H9 (cell line): ENCODE measurements at regions not wholly inside any gene's neighbourhood (a gene's known extent, or its start where the extent isn't known, plus 50 kb on each side); places are given as distances from the start of the nearest gene placed in this dataset.

Experiments used
- DNase-seq: peaks from one replicate; pipeline ENCODE4 v3.0.0-alpha.2; 2017
- H2AFZ ChIP-seq: one replicate; pipeline ENCODE4 v1.6.1; 2013; ENCODE audit warnings: mild to moderate bottlenecking, low read length, control low read depth, moderate library complexity
- H2AK5ac ChIP-seq: 2 replicates; pipeline ENCODE4 v1.6.1; 2013; ENCODE audit warnings: low read length, control low read depth, mixed read lengths; ENCODE audit not compliant: insufficient read length
- H2BK120ac ChIP-seq: one replicate; pipeline ENCODE4 v1.6.1; 2013; ENCODE audit warnings: low read depth, mild to moderate bottlenecking, low read length, control low read depth, inconsistent platforms; ENCODE audit not compliant: poor library complexity, severe bottlenecking
- H2BK12ac ChIP-seq: 2 replicates; pipeline ENCODE4 v1.6.1; 2013; ENCODE audit warnings: low read length, control low read depth, mixed read lengths, low read depth; ENCODE audit not compliant: insufficient read length
- H2BK15ac ChIP-seq: 2 replicates; pipeline ENCODE4 v1.6.1; 2013; ENCODE audit warnings: low read depth, low read length, control low read depth
- H2BK20ac ChIP-seq: one replicate; pipeline ENCODE4 v1.6.1; 2013; ENCODE audit warnings: low read depth, mild to moderate bottlenecking, low read length, control low read depth, inconsistent platforms; ENCODE audit not compliant: poor library complexity, severe bottlenecking
- H2BK5ac ChIP-seq: 2 replicates; pipeline ENCODE4 v1.6.1; 2013; ENCODE audit warnings: low read length, control low read depth, mixed read lengths; ENCODE audit not compliant: insufficient read length
- H3K14ac ChIP-seq: 2 replicates; pipeline ENCODE4 v1.6.1; 2013; ENCODE audit warnings: low read length, control low read depth; ENCODE audit not compliant: insufficient read depth
- H3K18ac ChIP-seq: 2 replicates; pipeline ENCODE4 v1.6.1; 2013; ENCODE audit warnings: low read depth, mild to moderate bottlenecking, mixed read lengths, low read length, control low read depth; ENCODE audit not compliant: insufficient read length
- H3K23ac ChIP-seq: 2 replicates; pipeline ENCODE4 v1.6.1; 2013; ENCODE audit warnings: low read length, control low read depth, mixed read lengths, low read depth; ENCODE audit not compliant: insufficient read length
- H3K23me2 ChIP-seq: 2 replicates; pipeline ENCODE4 v1.6.1; 2013; ENCODE audit warnings: low read depth, mild to moderate bottlenecking, mixed read lengths, low read length, control low read depth; ENCODE audit not compliant: insufficient read length, poor library complexity, severe bottlenecking
- H3K27ac ChIP-seq: 2 replicates; pipeline ENCODE4 v1.5.1; 2013; ENCODE audit warnings: low read length, control low read depth, mixed read lengths, low read depth; ENCODE audit not compliant: insufficient read length
- H3K27me3 ChIP-seq: 2 replicates; pipeline ENCODE4 v1.6.1; 2013; ENCODE audit warnings: low read length, control low read depth, inconsistent platforms; ENCODE audit not compliant: insufficient read depth
- H3K4ac ChIP-seq: 2 replicates; pipeline ENCODE4 v1.6.1; 2013; ENCODE audit warnings: low read depth, mild to moderate bottlenecking, control low read depth, inconsistent platforms, low read length, moderate library complexity
- H3K4me1 ChIP-seq: 2 replicates; pipeline ENCODE4 v1.6.1; 2013; ENCODE audit warnings: low read length, control low read depth, inconsistent platforms; ENCODE audit not compliant: insufficient read depth
- H3K4me2 ChIP-seq: 2 replicates; pipeline ENCODE4 v1.6.1; 2013; ENCODE audit warnings: low read length, control low read depth, mixed read lengths; ENCODE audit not compliant: insufficient read length, insufficient read depth
- H3K56ac ChIP-seq: 2 replicates; pipeline ENCODE4 v1.6.1; 2013; ENCODE audit warnings: low read depth, mild to moderate bottlenecking, mixed read lengths, low read length, control low read depth; ENCODE audit not compliant: insufficient read length
- H3K79me1 ChIP-seq: 2 replicates; pipeline ENCODE4 v1.6.1; 2013; ENCODE audit warnings: low read depth, mild to moderate bottlenecking, moderate library complexity, low read length, control low read depth, inconsistent platforms; ENCODE audit not compliant: insufficient read depth, poor library complexity, severe bottlenecking
- H3K79me2 ChIP-seq: 2 replicates; pipeline ENCODE4 v1.6.1; 2013; ENCODE audit warnings: low read length, control low read depth, inconsistent platforms; ENCODE audit not compliant: insufficient read depth
- H3K9ac ChIP-seq: 2 replicates; pipeline ENCODE4 v1.6.1; 2013; ENCODE audit warnings: low read length, control low read depth, mixed read lengths; ENCODE audit not compliant: insufficient read length; ENCODE audit errors: extremely low read depth
- H3K9me3 ChIP-seq: one replicate; pipeline ENCODE4 v1.6.1; 2013; ENCODE audit warnings: low read depth, low read length, inconsistent platforms; ENCODE audit not compliant: control insufficient read depth
- H3T11ph ChIP-seq: one replicate; pipeline ENCODE4 v1.6.1; 2013; ENCODE audit warnings: mild to moderate bottlenecking, low read length, control low read depth, inconsistent platforms
- H4K20me1 ChIP-seq: one replicate; pipeline ENCODE4 v1.6.1; 2013; ENCODE audit not compliant: control insufficient read depth, insufficient read length, insufficient read depth
- H4K5ac ChIP-seq: 2 replicates; pipeline ENCODE4 v1.6.1; 2013; ENCODE audit warnings: low read depth, mild to moderate bottlenecking, mixed read lengths, low read length, control low read depth; ENCODE audit not compliant: insufficient read length
- H4K8ac ChIP-seq: replicated peaks from 2 replicates; pipeline ENCODE4 v1.6.1; 2013; ENCODE audit warnings: low read length, control low read depth, mixed read lengths, low read depth; ENCODE audit not compliant: insufficient read length
- H4K91ac ChIP-seq: 2 replicates; pipeline ENCODE4 v1.6.1; 2013; ENCODE audit warnings: low read depth, mild to moderate bottlenecking, moderate library complexity, mixed read lengths, low read length, control low read depth; ENCODE audit not compliant: insufficient read length
- H3K27ac Mint-ChIP-seq, 3 experiments: 2 replicates in 2 of 3; 3 replicates in 1 of 3; pipeline ENCODE4 v1.8.0; 2020 to 2021; ENCODE audit warnings: mixed read lengths in 3 of 3, mild to moderate bottlenecking in 1 of 3, moderate library complexity in 1 of 3
- H3K27me3 Mint-ChIP-seq: 2 replicates; pipeline ENCODE4 v1.8.0; 2021; ENCODE audit warnings: low read depth, mild to moderate bottlenecking, moderate library complexity, mixed read lengths
- H3K36me3 Mint-ChIP-seq, 3 experiments: 2 replicates in 2 of 3; 3 replicates in 1 of 3; pipeline ENCODE4 v1.8.0; 2020 to 2021; ENCODE audit warnings: low read depth in 3 of 3, mixed read lengths in 3 of 3; ENCODE audit not compliant: insufficient read depth in 1 of 3
- H3K4me1 Mint-ChIP-seq, 2 experiments: 2 replicates each; pipeline ENCODE4 v1.8.0; 2020; ENCODE audit warnings: mixed read lengths in 2 of 2
- H3K4me3 Mint-ChIP-seq, 2 experiments: 2 replicates in 1 of 2; 3 replicates in 1 of 2; pipeline ENCODE4 v1.8.0; 2020 to 2021; ENCODE audit warnings: mild to moderate bottlenecking in 2 of 2, mixed read lengths in 2 of 2, moderate library complexity in 1 of 2
- H3K9me3 Mint-ChIP-seq, 2 experiments: 2 replicates in 1 of 2; 3 replicates in 1 of 2; pipeline ENCODE4 v1.8.0; 2020; ENCODE audit warnings: mild to moderate bottlenecking in 2 of 2, mixed read lengths in 2 of 2, moderate library complexity in 1 of 2
- TF ChIP-seq, protein P1 (sequence below): fragments of 200-600 bp; sonication (generic); conservative IDR thresholded peaks from 3 replicates; pipeline ENCODE4 v1.8.0; 2021; ENCODE audit warnings: antibody characterized with exemption, mild to moderate bottlenecking

DNA sequence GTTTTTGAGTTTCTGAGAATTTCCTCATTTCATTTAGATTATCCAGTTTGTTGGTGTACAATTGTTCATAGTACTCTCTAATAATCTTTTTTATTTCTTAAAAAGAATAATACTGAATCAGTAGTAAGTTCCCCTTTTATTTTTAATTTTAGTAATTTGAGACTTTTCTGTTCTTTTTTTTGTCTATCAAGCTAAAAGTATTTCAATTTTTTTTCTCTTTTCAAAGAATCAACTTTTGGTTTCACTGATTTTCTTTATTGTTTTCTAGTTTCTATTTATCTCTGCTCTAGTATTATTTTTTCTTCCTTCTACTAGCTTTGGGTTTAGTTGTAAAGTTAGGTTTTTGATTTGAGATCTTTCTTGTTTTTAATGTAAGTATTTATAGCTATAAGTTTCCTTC is 60.6 kb upstream of the ARL15 start:
- H4K5ac ChIP-seq = no peak overlapping the region
- no peak for DNase-seq
- H3K27ac ChIP-seq = no peak overlapping the region
- no peak overlapping the region for H4K91ac ChIP-seq
- H3K9me3 ChIP-seq = no peaks in the 10 kb centered on the region
- no peak overlapping the region for H2BK20ac ChIP-seq
- no peaks in the 10 kb centered on the region for H3K27me3 ChIP-seq
- Mint-ChIP-seq H3K36me3 (no peaks in the 10 kb centered on the region; a peak in 1 of 7 replicates), H3K27ac (no peak overlapping the region), H3K4me3 (no peak overlapping the region), H3K9me3 (peaks cover 6 to 9% of the 10 kb centered on the region in 2 experiments; a peak in 4 of 5 replicates), H3K27me3 (no peaks in the 10 kb centered on the region), H3K4me1 (no peaks in the 10 kb centered on the region)
- no peak overlapping the region for H3K56ac ChIP-seq
- H3K23me2 ChIP-seq = no peaks in the 10 kb centered on the region
- TF ChIP-seq, protein P1, sequence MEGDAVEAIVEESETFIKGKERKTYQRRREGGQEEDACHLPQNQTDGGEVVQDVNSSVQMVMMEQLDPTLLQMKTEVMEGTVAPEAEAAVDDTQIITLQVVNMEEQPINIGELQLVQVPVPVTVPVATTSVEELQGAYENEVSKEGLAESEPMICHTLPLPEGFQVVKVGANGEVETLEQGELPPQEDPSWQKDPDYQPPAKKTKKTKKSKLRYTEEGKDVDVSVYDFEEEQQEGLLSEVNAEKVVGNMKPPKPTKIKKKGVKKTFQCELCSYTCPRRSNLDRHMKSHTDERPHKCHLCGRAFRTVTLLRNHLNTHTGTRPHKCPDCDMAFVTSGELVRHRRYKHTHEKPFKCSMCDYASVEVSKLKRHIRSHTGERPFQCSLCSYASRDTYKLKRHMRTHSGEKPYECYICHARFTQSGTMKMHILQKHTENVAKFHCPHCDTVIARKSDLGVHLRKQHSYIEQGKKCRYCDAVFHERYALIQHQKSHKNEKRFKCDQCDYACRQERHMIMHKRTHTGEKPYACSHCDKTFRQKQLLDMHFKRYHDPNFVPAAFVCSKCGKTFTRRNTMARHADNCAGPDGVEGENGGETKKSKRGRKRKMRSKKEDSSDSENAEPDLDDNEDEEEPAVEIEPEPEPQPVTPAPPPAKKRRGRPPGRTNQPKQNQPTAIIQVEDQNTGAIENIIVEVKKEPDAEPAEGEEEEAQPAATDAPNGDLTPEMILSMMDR = no peak
- no peak overlapping the region for H4K8ac ChIP-seq
- no peaks in the 10 kb centered on the region for H3K79me2 ChIP-seq
- H3T11ph ChIP-seq = no peak overlapping the region
- no peak overlapping the region for H3K14ac ChIP-seq
- H3K4ac ChIP-seq = no peak overlapping the region
- H4K20me1 ChIP-seq = no peaks in the 10 kb centered on the region
- H2BK120ac ChIP-seq = no peak overlapping the region
- no peak overlapping the region for H2BK12ac ChIP-seq
- no peak overlapping the region for H3K9ac ChIP-seq
- H2AK5ac ChIP-seq = no peak overlapping the region
- H2BK15ac ChIP-seq = no peak overlapping the region
- H2AFZ ChIP-seq = no peak overlapping the region
- no peaks in the 10 kb centered on the region for H3K4me1 ChIP-seq
- no peaks in the 10 kb centered on the region for H3K79me1 ChIP-seq
- H3K18ac ChIP-seq = no peak overlapping the region
- H2BK5ac ChIP-seq = no peak overlapping the region
- H3K4me2 ChIP-seq = no peak overlapping the region
- no peak overlapping the region for H3K23ac ChIP-seq
